HFFc6 (cell line): ENCODE measurements at regions not wholly inside any gene's neighbourhood (a gene's known extent, or its start where the extent isn't known, plus 50 kb on each side); places are given as distances from the start of the nearest gene placed in this dataset.

Source experiments
- DNase-seq: peaks from one replicate; pipeline ENCODE4 v3.0.0-alpha.2; 2018
- H3K27ac Mint-ChIP-seq: 2 replicates; pipeline ENCODE4 v1.8.0; 2020; ENCODE audit warnings: mild to moderate bottlenecking, mixed read lengths
- H3K27me3 Mint-ChIP-seq: 2 replicates; pipeline ENCODE4 v1.8.0; 2021; ENCODE audit warnings: mild to moderate bottlenecking, moderate library complexity, mixed read lengths; ENCODE audit not compliant: insufficient read depth
- H3K36me3 Mint-ChIP-seq: 2 replicates; pipeline ENCODE4 v1.8.0; 2021; ENCODE audit warnings: low read depth, mixed read lengths
- H3K4me1 Mint-ChIP-seq: 2 replicates; pipeline ENCODE4 v1.8.0; 2020; ENCODE audit warnings: low read depth, mixed read lengths
- H3K4me3 Mint-ChIP-seq: 2 replicates; pipeline ENCODE4 v1.8.0; 2020; ENCODE audit warnings: mild to moderate bottlenecking, moderate library complexity, mixed read lengths
- H3K9me3 Mint-ChIP-seq: 2 replicates; pipeline ENCODE4 v1.8.0; 2020; ENCODE audit warnings: mild to moderate bottlenecking, mixed read lengths
- TF ChIP-seq, protein P1 (sequence below): fragments of 200-600 bp; sonication (generic); IDR thresholded peaks from 2 replicates; pipeline ENCODE4 v1.5.0; 2021; ENCODE audit warnings: antibody characterized with exemption, mild to moderate bottlenecking

DNA sequence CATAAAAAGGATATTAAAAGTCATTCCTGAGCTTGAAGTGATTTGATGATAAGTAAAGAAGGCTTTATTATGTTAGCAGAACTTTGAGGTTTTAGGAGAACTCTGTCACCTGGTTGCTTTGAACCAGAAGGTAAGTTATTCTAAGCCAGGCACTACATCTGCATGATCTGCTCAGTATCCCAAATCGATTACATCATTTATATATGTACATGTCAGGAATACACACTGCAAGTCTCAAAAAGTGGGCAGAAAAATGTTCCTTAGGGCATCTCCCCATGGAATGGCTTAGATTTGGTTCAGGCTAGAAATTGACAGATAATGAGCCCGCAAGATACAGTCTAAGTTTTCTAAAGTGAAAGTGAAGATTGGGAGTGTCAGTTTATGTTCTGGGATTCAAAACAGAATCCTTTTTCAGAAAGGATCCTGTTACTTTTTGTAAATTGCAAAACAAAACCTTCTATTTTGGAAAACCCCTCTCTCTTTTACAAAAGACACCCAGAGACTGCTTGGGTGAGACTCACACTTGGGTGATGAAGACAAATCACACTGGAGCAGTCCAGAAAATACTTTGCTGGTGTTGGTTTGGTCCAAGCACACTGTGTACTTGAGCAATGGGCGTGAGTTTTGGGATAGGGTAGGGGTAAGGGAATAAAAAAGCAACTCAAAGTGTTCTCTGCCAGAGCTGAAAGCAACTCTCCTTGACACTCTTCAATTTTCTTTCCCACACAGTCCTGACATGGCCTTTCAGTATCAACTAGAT, 114.5 kb downstream of the FOXD1 start:
- TF ChIP-seq, protein P1, sequence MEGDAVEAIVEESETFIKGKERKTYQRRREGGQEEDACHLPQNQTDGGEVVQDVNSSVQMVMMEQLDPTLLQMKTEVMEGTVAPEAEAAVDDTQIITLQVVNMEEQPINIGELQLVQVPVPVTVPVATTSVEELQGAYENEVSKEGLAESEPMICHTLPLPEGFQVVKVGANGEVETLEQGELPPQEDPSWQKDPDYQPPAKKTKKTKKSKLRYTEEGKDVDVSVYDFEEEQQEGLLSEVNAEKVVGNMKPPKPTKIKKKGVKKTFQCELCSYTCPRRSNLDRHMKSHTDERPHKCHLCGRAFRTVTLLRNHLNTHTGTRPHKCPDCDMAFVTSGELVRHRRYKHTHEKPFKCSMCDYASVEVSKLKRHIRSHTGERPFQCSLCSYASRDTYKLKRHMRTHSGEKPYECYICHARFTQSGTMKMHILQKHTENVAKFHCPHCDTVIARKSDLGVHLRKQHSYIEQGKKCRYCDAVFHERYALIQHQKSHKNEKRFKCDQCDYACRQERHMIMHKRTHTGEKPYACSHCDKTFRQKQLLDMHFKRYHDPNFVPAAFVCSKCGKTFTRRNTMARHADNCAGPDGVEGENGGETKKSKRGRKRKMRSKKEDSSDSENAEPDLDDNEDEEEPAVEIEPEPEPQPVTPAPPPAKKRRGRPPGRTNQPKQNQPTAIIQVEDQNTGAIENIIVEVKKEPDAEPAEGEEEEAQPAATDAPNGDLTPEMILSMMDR = no peak
- Mint-ChIP-seq H3K4me3 (no peak overlapping the region), H3K4me1 (peaks cover 50% of the 10 kb centered on the region), H3K27ac (no peak overlapping the region), H3K36me3 (peaks cover 18% of the 10 kb centered on the region), H3K27me3 (no peaks in the 10 kb centered on the region; the same call in none of the 2 replicates), H3K9me3 (peaks cover 25% of the 10 kb centered on the region)
- DNase-seq = no peak

DNA sequence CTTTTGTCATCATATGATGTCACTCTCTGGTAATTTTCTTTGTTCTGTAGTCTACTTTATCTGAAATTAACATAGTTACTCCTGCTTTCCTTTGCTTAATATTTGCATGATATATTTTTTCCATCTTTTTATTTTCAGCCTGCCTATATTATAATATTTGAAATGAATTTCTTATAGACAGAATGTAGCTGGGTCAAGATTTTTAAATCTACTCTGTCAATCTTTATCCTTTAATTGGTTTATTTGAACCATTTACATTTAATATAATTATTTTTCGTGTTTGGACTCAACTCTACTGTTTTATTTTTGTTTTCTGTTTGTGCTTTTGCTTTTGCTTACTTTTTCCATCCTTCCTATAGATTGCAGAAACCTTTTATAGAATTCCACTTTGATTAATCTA, 118.0 kb downstream of the FOXD1 start:
- H3K4me3 Mint-ChIP-seq = no peak overlapping the region
- no peaks in the 10 kb centered on the region; the same call in 1 of the 2 replicates for H3K27me3 Mint-ChIP-seq
- peaks cover 18% of the 10 kb centered on the region for H3K36me3 Mint-ChIP-seq
- peaks cover 37% of the 10 kb centered on the region for H3K4me1 Mint-ChIP-seq
- H3K9me3 Mint-ChIP-seq = peaks cover 25% of the 10 kb centered on the region
- no peak for DNase-seq
- H3K27ac Mint-ChIP-seq = no peak overlapping the region
- TF ChIP-seq, protein P1 = no peak

DNA sequence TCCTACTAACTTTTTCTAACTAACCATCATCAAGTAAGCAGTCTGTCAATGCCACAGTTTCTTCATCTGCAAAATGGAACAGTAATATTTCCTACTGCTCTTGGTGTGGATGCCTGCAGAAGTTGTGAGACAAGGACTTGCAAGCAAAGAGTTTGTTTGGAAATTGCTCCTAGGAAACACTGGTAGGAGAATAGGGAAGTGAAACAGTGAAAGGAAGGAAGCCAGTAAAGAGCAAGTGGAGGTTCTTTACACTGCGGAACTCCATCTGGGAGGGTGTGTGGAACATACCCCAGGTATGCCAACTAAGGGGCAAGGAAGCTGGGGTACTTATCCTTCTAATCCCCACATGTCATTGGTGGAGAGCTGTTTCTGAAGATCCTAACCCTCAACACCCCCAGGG, 119.9 kb downstream of the FOXD1 start:
- Mint-ChIP-seq H3K9me3 (peaks cover 25% of the 10 kb centered on the region), H3K36me3 (peaks cover 18% of the 10 kb centered on the region), H3K4me3 (no peak overlapping the region), H3K27ac (no peak overlapping the region), H3K4me1 (peaks cover 45% of the 10 kb centered on the region), H3K27me3 (peaks cover 2% of the 10 kb centered on the region; the same call in 1 of the 2 replicates)
- TF ChIP-seq, protein P1 = no peak
- no peak for DNase-seq

DNA sequence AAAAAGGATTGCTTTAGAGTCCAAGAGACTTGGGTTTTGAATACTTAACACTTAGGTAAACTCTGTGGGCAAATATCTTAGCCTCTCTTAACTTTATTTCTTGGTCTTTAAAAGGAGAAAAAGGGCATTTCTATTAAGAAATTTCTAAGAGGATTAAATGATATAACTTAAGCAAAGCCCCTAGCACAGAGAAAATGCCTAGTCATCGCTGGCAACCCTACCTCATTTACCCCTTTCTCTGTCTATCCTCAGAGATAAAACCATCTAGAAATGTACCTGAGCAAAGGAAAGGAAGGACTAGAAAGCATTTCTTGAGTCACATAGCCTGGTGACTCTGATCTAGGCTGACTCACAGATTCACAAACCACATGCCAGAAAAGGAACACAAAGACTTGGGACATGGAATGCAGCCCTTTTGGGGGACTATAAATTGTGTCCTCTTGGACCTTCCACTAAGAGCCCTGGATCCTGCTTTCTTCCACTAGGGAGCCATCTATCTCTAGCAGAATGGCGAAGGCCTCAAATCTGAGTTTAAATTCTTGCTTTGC, 120.6 kb downstream of the FOXD1 start:
- TF ChIP-seq, protein P1 = no peak
- Mint-ChIP-seq H3K4me3 (no peak overlapping the region), H3K36me3 (peaks cover 18% of the 10 kb centered on the region), H3K4me1 (peaks cover 50% of the 10 kb centered on the region), H3K9me3 (peaks cover 25% of the 10 kb centered on the region), H3K27ac (no peak overlapping the region; the same call in 1 of the 2 replicates), H3K27me3 (peaks cover 2% of the 10 kb centered on the region; the same call in 1 of the 2 replicates)
- DNase-seq = peak; percentile 58

DNA sequence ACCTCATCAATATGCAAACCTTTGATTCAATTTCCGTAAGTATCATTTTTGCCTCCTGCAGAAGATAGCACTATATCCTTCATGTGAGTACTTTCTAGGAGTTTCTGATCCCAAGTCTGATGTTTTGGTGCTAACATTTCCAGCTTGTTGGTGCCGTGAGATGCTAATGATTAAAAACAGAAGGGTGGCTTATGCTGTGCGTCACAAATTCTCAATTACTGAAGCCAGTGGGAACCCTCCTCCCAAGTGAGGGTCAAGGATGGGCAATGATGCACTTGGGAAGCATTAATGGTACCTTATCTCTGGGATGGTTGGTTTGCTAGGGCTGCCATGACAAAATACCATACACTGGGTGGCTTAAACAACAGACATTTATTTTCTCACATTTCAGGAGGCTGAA, 123.0 kb downstream of the FOXD1 start:
- DNase-seq = no peak
- H3K4me1 Mint-ChIP-seq = peaks cover 52% of the 10 kb centered on the region
- no peak overlapping the region for H3K27ac Mint-ChIP-seq
- no peaks in the 10 kb centered on the region for H3K36me3 Mint-ChIP-seq
- peaks cover 4% of the 10 kb centered on the region for H3K9me3 Mint-ChIP-seq
- no peak overlapping the region for H3K4me3 Mint-ChIP-seq
- H3K27me3 Mint-ChIP-seq = peaks cover 2% of the 10 kb centered on the region; the same call in 1 of the 2 replicates
- TF ChIP-seq, protein P1 = no peak
